GM10248 (cell line): ENCODE measurements at regions not wholly inside any gene's neighbourhood (a gene's known extent, or its start where the extent isn't known, plus 50 kb on each side); places are given as distances from the start of the nearest gene placed in this dataset.

ENCODE experiments used
- CTCF ChIA-PET: fragments of 300-600 bp; sonication (Branson Sonifier 250); formaldehyde crosslinking; extraction: SDS; loops from one replicate; lab custom pipeline; 2021; ENCODE audit warnings: antibody characterized with exemption; lab: Yijun Ruan, JAX
- POLR2A ChIA-PET: fragments of 350-650 bp; sonication (Branson Sonifier 250); formaldehyde crosslinking; extraction: SDS; loops from one replicate; lab custom pipeline; 2020; ENCODE audit warnings: antibody characterized with exemption; lab: Yijun Ruan, JAX
- DNase-seq: peaks from one replicate; pipeline ENCODE4 v3.0.0; 2012; ENCODE audit errors: extremely low spot score
- TF ChIP-seq, protein P1 (sequence below): IDR thresholded peaks from 2 replicates; pipeline ENCODE4 v1.5.1; 2012; ENCODE audit warnings: mild to moderate bottlenecking, low read depth; ENCODE audit errors: extremely low read depth, missing control alignments, control extremely low read depth

DNA sequence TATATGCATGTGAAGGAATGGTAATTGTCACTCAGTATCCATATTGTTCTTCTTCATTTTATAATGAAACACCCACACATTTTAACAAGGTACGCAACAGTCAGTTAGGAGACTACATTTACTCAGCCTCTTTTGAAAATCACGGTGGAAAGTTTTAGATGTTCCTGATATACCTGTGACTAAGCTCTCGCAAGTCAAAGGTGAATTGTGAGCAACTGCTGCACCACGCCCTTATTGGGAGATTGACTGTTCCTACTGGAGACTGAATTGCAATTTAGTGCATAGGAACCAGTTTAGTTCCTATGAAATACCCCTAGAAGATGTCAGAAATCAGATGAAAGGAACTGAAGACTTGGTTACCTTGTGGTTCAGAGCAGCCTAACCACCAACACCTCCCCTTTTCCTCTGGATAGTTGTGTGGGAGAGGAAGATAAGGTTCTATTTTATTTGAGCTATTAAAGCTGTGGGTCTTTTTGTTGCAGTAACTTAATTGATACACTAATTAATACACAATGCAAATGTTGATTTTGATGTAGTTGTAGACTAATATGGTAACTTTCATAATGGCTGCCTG is 1280.5 kb upstream of the CDH2 start:
- ChIA-PET CTCF (no interaction called here), POLR2A (no interaction called here)
- DNase-seq: no peak
- TF ChIP-seq, protein P1, sequence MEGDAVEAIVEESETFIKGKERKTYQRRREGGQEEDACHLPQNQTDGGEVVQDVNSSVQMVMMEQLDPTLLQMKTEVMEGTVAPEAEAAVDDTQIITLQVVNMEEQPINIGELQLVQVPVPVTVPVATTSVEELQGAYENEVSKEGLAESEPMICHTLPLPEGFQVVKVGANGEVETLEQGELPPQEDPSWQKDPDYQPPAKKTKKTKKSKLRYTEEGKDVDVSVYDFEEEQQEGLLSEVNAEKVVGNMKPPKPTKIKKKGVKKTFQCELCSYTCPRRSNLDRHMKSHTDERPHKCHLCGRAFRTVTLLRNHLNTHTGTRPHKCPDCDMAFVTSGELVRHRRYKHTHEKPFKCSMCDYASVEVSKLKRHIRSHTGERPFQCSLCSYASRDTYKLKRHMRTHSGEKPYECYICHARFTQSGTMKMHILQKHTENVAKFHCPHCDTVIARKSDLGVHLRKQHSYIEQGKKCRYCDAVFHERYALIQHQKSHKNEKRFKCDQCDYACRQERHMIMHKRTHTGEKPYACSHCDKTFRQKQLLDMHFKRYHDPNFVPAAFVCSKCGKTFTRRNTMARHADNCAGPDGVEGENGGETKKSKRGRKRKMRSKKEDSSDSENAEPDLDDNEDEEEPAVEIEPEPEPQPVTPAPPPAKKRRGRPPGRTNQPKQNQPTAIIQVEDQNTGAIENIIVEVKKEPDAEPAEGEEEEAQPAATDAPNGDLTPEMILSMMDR: no peak

GRCh38 chr18:29449424-29449823 is 1272.5 kb upstream of the CDH2 start:
- POLR2A ChIA-PET: no interaction called here
- CTCF ChIA-PET: no interaction called here
- DNase-seq: no peak
- TF ChIP-seq, protein P1: no peak

- POLR2A ChIA-PET: no interaction called here
- TF ChIP-seq, protein P1: no peak
- CTCF ChIA-PET: no interaction called here
- no peak for DNase-seq
These were observed 1262.5 kb upstream of the CDH2 start for GRCh38 chr18:29439398-29439797.

DNA sequence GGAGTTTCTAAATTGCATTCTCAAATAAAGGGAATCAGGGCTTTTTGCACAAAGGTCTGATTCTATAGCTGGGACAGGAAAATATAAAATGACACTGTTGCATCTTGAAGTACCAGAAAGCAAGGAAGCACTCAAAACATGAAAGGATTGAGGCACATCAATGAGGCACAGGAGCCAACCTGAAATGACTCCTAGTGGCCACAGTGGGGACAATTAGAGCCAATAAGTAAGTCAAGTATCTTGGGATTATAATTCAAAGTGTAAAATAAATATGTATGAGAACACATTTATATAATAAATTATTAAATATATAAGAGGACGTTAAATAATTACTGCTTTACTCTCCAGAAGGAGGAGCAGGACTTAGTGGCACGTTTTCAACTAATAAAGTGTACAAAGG is 1259.5 kb upstream of the CDH2 start:
- no peak for DNase-seq
- POLR2A ChIA-PET: no interaction called here
- CTCF ChIA-PET: no interaction called here

GRCh38 chr18:29434650-29435049 is 1257.7 kb upstream of the CDH2 start:
- ChIA-PET CTCF (no interaction called here), POLR2A (no interaction called here)
- DNase-seq: no peak
- TF ChIP-seq, protein P1: no peak

More for the DNA sequence above, 1259.5 kb upstream of the CDH2 start:
- TF ChIP-seq, protein P1: no peak

DNA sequence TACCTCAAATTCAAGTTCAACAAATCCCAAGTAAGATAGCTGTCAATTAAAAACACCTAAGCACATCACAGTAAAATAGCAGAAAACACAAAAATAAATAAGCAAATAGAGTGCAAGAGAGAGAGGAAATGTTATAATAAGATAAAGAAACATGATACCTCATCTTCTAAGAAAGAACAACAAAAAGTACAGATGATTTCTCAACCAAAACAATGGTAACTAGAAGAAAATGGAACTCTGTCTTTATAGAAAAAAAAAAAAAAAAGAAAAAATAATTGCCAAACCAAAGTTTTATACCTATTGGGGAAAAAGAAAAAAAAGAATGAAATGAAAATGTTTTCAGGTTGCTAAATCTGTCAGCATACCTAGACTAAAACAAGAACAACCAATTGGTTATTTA is 1253.5 kb upstream of the CDH2 start:
- TF ChIP-seq, protein P1: no peak
- DNase-seq: no peak
- ChIA-PET POLR2A (no interaction called here), CTCF (interaction anchor here (1.4 kb wide), 1 partner anchor 9 kb away, joined by 3 read pairs; no protein-coding TSS in a partner anchor)

- ChIA-PET CTCF (no interaction called here), POLR2A (no interaction called here)
- TF ChIP-seq, protein P1: no peak
- DNase-seq: no peak
These were observed 1241.2 kb upstream of the CDH2 start for GRCh38 chr18:29418136-29418535.
